Astrocyte (in vitro differentiated cells and primary cell): ENCODE measurements at regions not wholly inside any gene's neighbourhood (a gene's known extent, or its start where the extent isn't known, plus 50 kb on each side); places are given as distances from the start of the nearest gene placed in this dataset.

ENCODE experiments used
- DNase-seq: peaks from one replicate; pipeline ENCODE4 v3.0.0-alpha.2; 2010; ENCODE audit warnings: low read depth
- FAIRE-seq: peaks from 2 replicates; lab custom pipeline; 2011; peaks lifted over from hg19 to GRCh38; lab: Jason Lieb, UNC
- H2AFZ ChIP-seq: 2 replicates; pipeline ENCODE4 v1.6.0; 2012; ENCODE audit warnings: low read depth, low read length, inconsistent platforms
- H3K27ac ChIP-seq: 2 replicates; pipeline ENCODE4 v1.5.1; 2011; ENCODE audit warnings: low read depth, low read length, inconsistent platforms
- H3K27me3 ChIP-seq: 2 replicates; pipeline ENCODE4 v1.6.0; 2011; ENCODE audit warnings: low read length, inconsistent platforms; ENCODE audit not compliant: insufficient read depth
- H3K36me3 ChIP-seq: 2 replicates; pipeline ENCODE4 v1.5.1; 2011; ENCODE audit warnings: low read length, inconsistent platforms; ENCODE audit not compliant: insufficient read depth
- H3K4me1 ChIP-seq: 2 replicates; pipeline ENCODE4 v1.5.1; 2011; ENCODE audit warnings: low read length, inconsistent platforms; ENCODE audit not compliant: insufficient read depth
- H3K4me2 ChIP-seq: 2 replicates; pipeline ENCODE4 v1.6.0; 2012; ENCODE audit warnings: low read length, inconsistent platforms
- H3K4me3 ChIP-seq: 2 replicates; pipeline ENCODE4 v1.5.1; 2011; ENCODE audit warnings: low read depth, mild to moderate bottlenecking, low read length, inconsistent platforms; ENCODE audit not compliant: insufficient read depth
- H3K79me2 ChIP-seq: 2 replicates; pipeline ENCODE4 v1.6.0; 2012; ENCODE audit warnings: mild to moderate bottlenecking, low read length, inconsistent platforms; ENCODE audit not compliant: insufficient read depth
- H3K9ac ChIP-seq: 2 replicates; pipeline ENCODE4 v1.6.0; 2012; ENCODE audit warnings: mild to moderate bottlenecking, low read length, inconsistent platforms
- H3K9me3 ChIP-seq: 2 replicates; pipeline ENCODE4 v1.5.1; 2012; ENCODE audit warnings: low read depth, mild to moderate bottlenecking, low read length, inconsistent platforms; ENCODE audit not compliant: insufficient read depth
- H4K20me1 ChIP-seq: 2 replicates; pipeline ENCODE4 v1.6.0; 2012; ENCODE audit warnings: low read length, inconsistent platforms; ENCODE audit not compliant: insufficient read depth
- H3K27ac Mint-ChIP-seq: one replicate; pipeline ENCODE4 v1.8.0; 2021; ENCODE audit warnings: mild to moderate bottlenecking, mixed read lengths; ENCODE audit not compliant: unreplicated experiment
- H3K27me3 Mint-ChIP-seq: one replicate; pipeline ENCODE4 v1.8.0; 2021; ENCODE audit warnings: low read depth, mixed read lengths; ENCODE audit not compliant: unreplicated experiment
- H3K36me3 Mint-ChIP-seq: one replicate; pipeline ENCODE4 v1.8.0; 2021; ENCODE audit warnings: low read depth, mixed read lengths; ENCODE audit not compliant: unreplicated experiment
- H3K4me1 Mint-ChIP-seq: one replicate; pipeline ENCODE4 v1.8.0; 2021; ENCODE audit warnings: low read depth, mixed read lengths; ENCODE audit not compliant: unreplicated experiment
- H3K4me3 Mint-ChIP-seq: one replicate; pipeline ENCODE4 v1.8.0; 2021; ENCODE audit warnings: mild to moderate bottlenecking, moderate library complexity, mixed read lengths; ENCODE audit not compliant: unreplicated experiment
- H3K9me3 Mint-ChIP-seq: one replicate; pipeline ENCODE4 v1.8.0; 2021; ENCODE audit warnings: mild to moderate bottlenecking, mixed read lengths; ENCODE audit not compliant: unreplicated experiment
- EZH2 ChIP-seq: IDR thresholded peaks from 2 replicates; pipeline ENCODE4 v1.6.1; 2012; ENCODE audit warnings: mild to moderate bottlenecking, low read length, inconsistent platforms; ENCODE audit not compliant: insufficient read depth
- TF ChIP-seq, protein P1 (sequence below): IDR thresholded peaks from 2 replicates; pipeline ENCODE4 v1.5.1; 2011; ENCODE audit warnings: low read depth, mild to moderate bottlenecking, inconsistent platforms, low read length, moderate library complexity; ENCODE audit not compliant: insufficient read depth

DNA sequence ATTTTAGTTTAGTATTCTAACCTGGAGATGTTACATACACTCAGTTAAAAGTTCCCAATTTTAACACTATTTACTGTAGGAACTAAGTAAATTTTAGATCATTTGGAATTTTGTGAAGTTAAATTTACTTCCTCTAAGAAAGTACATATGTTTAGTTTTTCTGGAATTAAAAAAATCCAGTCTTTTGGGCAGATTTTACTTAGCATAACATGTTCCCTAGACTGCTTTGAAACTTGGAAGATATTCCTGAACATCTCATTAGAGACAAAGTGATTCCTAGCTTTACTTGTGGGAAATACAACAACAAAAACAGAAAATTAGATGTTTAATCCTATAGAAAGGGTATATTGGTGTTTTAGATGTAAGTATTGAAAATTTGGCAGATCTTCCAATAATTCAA is 930.0 kb upstream of the PTPRD start:
- Mint-ChIP-seq H3K9me3 (no peaks in the 10 kb centered on the region), H3K4me1 (no peaks in the 10 kb centered on the region), H3K27me3 (peaks cover 2% of the 10 kb centered on the region), H3K36me3 (no peaks in the 10 kb centered on the region), H3K4me3 (no peak overlapping the region), H3K27ac (no peak overlapping the region)
- no peak overlapping the region for H3K9ac ChIP-seq
- H3K9me3 ChIP-seq: no peaks in the 10 kb centered on the region
- H3K4me2 ChIP-seq: no peak overlapping the region
- DNase-seq (no peak), FAIRE-seq (no peak)
- H3K4me1 ChIP-seq: no peaks in the 10 kb centered on the region
- no peaks in the 10 kb centered on the region for H3K79me2 ChIP-seq
- H3K27me3 ChIP-seq: no peaks in the 10 kb centered on the region
- no peak overlapping the region for H2AFZ ChIP-seq
- no peaks in the 10 kb centered on the region for H4K20me1 ChIP-seq
- no peaks in the 10 kb centered on the region for H3K36me3 ChIP-seq
- H3K27ac ChIP-seq: no peak overlapping the region
- TF ChIP-seq, protein P1, sequence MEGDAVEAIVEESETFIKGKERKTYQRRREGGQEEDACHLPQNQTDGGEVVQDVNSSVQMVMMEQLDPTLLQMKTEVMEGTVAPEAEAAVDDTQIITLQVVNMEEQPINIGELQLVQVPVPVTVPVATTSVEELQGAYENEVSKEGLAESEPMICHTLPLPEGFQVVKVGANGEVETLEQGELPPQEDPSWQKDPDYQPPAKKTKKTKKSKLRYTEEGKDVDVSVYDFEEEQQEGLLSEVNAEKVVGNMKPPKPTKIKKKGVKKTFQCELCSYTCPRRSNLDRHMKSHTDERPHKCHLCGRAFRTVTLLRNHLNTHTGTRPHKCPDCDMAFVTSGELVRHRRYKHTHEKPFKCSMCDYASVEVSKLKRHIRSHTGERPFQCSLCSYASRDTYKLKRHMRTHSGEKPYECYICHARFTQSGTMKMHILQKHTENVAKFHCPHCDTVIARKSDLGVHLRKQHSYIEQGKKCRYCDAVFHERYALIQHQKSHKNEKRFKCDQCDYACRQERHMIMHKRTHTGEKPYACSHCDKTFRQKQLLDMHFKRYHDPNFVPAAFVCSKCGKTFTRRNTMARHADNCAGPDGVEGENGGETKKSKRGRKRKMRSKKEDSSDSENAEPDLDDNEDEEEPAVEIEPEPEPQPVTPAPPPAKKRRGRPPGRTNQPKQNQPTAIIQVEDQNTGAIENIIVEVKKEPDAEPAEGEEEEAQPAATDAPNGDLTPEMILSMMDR: no peak
- no peak for TF ChIP-seq EZH2
- H3K4me3 ChIP-seq: no peak overlapping the region

DNA sequence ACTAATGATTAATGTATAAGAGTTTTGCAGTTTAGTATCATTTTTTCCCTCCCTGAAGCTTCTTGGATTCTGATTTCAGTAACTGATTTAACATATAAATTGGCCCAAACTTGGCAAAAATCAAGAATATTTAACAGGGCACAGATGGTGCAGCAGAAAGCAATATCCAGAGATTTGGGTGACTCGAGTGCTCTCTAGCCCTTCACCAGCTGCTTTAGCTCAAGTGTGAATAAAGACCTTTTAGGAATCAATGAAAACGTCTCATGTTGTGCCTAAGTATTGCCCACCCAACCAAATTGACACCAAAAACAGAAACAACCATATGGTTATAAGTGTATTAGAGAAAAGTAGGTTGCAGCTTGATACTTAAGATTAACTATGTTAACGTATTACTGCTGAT is 933.4 kb upstream of the PTPRD start:
- H3K27me3 ChIP-seq: no peaks in the 10 kb centered on the region
- FAIRE-seq (no peak), DNase-seq (no peak)
- no peaks in the 10 kb centered on the region for H3K36me3 ChIP-seq
- no peaks in the 10 kb centered on the region for H3K9me3 ChIP-seq
- no peaks in the 10 kb centered on the region for H4K20me1 ChIP-seq
- no peaks in the 10 kb centered on the region for H3K79me2 ChIP-seq
- Mint-ChIP-seq H3K4me1 (peaks cover 5% of the 10 kb centered on the region), H3K27ac (no peak overlapping the region), H3K9me3 (no peaks in the 10 kb centered on the region), H3K4me3 (no peak overlapping the region), H3K27me3 (peaks cover 2% of the 10 kb centered on the region), H3K36me3 (no peaks in the 10 kb centered on the region)
- H3K4me2 ChIP-seq: no peak overlapping the region
- H3K4me1 ChIP-seq: no peaks in the 10 kb centered on the region
- TF ChIP-seq EZH2: no peak
- TF ChIP-seq, protein P1: no peak
- H3K27ac ChIP-seq: no peak overlapping the region
- H3K9ac ChIP-seq: no peak overlapping the region
- H3K4me3 ChIP-seq: no peak overlapping the region
- H2AFZ ChIP-seq: no peak overlapping the region

DNA sequence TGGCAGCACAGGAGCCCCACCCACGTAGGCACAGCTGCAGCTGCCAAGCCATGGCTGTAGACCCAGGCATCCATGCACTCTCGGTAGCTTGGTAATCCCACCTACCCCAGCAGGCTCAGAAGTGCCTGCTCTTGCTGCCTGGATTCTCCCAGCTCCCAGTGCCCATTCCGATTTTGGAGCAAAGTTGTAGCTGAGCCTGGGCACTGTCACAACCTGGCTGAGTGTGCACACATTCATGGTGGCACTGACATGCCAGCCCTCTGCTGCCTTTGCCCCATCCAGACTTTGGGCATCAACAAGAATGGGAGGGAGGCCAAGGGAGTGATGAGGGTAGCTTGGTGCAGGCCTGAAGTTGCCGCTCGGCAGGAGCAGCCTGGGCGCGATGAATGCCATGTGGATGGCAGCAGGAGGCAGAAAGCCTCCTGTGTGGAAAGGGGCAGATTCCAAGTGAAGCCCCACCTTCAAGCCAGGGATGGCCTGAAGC is 936.6 kb upstream of the PTPRD start:
- no peak for FAIRE-seq

More for the DNA sequence above, 936.6 kb upstream of the PTPRD start:
- Mint-ChIP-seq H3K4me3 (no peak overlapping the region), H3K4me1 (peaks cover 5% of the 10 kb centered on the region), H3K36me3 (no peaks in the 10 kb centered on the region), H3K9me3 (no peaks in the 10 kb centered on the region), H3K27ac (no peak overlapping the region), H3K27me3 (peaks cover 2% of the 10 kb centered on the region)
- no peaks in the 10 kb centered on the region for H3K9me3 ChIP-seq
- no peaks in the 10 kb centered on the region for H3K36me3 ChIP-seq
- no peaks in the 10 kb centered on the region for H3K27me3 ChIP-seq
- no peak overlapping the region for H3K9ac ChIP-seq
- TF ChIP-seq, protein P1: no peak
- no peak for TF ChIP-seq EZH2
- no peak overlapping the region for H3K4me2 ChIP-seq
- no peak for DNase-seq
- no peaks in the 10 kb centered on the region for H3K4me1 ChIP-seq
- H3K79me2 ChIP-seq: no peaks in the 10 kb centered on the region
- H3K27ac ChIP-seq: no peak overlapping the region
- H2AFZ ChIP-seq: no peak overlapping the region
- H4K20me1 ChIP-seq: no peaks in the 10 kb centered on the region
- no peak overlapping the region for H3K4me3 ChIP-seq
